ENCODE measurements at regions not wholly inside any gene's neighbourhood (a gene's known extent, or its start where the extent isn't known, plus 50 kb on each side); places are given as distances from the start of the nearest gene placed in this dataset.

DNA sequence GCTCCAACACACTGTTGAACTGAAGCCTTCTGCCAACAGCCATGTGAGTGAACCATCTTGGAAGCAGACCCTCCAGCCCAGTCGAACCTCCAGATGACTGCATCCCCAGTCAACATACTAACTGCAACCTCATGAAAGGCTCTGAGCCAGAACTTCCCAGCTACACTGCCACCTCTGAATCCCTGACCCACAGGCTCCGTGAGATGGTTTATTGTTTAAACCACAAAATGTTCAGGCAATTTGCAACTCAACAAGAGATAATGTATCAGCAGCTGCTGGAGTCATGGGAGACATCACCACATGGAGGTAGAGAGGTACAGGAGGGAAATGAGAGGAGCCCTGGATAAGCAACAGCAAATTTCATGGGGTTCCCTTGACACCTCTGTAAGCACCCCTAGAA, 266.4 kb upstream of the NBEA start:
- H3K27ac ChIP-seq: no peak overlapping the region
- TF ChIP-seq, protein P1, sequence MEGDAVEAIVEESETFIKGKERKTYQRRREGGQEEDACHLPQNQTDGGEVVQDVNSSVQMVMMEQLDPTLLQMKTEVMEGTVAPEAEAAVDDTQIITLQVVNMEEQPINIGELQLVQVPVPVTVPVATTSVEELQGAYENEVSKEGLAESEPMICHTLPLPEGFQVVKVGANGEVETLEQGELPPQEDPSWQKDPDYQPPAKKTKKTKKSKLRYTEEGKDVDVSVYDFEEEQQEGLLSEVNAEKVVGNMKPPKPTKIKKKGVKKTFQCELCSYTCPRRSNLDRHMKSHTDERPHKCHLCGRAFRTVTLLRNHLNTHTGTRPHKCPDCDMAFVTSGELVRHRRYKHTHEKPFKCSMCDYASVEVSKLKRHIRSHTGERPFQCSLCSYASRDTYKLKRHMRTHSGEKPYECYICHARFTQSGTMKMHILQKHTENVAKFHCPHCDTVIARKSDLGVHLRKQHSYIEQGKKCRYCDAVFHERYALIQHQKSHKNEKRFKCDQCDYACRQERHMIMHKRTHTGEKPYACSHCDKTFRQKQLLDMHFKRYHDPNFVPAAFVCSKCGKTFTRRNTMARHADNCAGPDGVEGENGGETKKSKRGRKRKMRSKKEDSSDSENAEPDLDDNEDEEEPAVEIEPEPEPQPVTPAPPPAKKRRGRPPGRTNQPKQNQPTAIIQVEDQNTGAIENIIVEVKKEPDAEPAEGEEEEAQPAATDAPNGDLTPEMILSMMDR (IDR thresholded peaks at IDR 0.05): no peak
- TF ChIP-seq POLR2AphosphoS5 (IDR thresholded peaks at IDR 0.05; ENCODE audit: insufficient read depth in 1 of 2, low read depth in 1 of 2): no peak
- no peaks in the 10 kb centered on the region for H3K27me3 ChIP-seq
- H3K9me3 ChIP-seq: no peaks in the 10 kb centered on the region
- peaks cover 12% of the 10 kb centered on the region for H3K4me1 ChIP-seq
- no peaks in the 10 kb centered on the region for H3K36me3 ChIP-seq
- DNase-seq (ENCODE audit: extremely low spot score in 2 of 2): no peak
- H3K4me3 ChIP-seq: no peak overlapping the region
- intact Hi-C loops (cut with DNase I): no loop called here

DNA sequence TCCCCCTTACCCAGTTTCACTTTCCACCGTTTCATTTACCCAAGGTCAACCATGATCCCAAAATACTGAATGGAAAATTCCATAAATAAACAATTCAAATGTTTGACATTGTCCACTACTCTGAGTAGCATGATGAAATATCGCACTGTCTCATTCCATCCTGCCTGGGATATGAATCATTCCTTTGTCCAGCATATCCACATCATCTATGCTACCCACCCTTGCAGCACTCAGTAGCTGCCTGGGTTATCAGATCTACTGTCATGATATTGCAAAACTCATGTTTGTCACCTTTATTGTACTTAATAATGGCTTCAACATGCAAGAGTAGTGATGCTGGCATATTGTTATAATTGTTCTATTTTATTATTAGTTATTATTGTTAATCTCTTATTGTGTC, 263.9 kb upstream of the NBEA start:
- H3K4me1 ChIP-seq: no peaks in the 10 kb centered on the region
- TF ChIP-seq POLR2A (IDR thresholded peaks at IDR 0.05) (no peak), POLR2AphosphoS5 (IDR thresholded peaks at IDR 0.05; ENCODE audit: insufficient read depth in 1 of 2, low read depth in 1 of 2) (no peak)
- TF ChIP-seq, protein P1 (IDR thresholded peaks at IDR 0.05): no peak
- no peak for DNase-seq (ENCODE audit: extremely low spot score in 2 of 2)
- H3K27me3 ChIP-seq: no peaks in the 10 kb centered on the region
- no peaks in the 10 kb centered on the region for H3K36me3 ChIP-seq
- intact Hi-C loops (cut with DNase I): no loop called here
- no peak overlapping the region for H3K27ac ChIP-seq
- H3K4me3 ChIP-seq: no peak overlapping the region
- no peaks in the 10 kb centered on the region for H3K9me3 ChIP-seq

DNA sequence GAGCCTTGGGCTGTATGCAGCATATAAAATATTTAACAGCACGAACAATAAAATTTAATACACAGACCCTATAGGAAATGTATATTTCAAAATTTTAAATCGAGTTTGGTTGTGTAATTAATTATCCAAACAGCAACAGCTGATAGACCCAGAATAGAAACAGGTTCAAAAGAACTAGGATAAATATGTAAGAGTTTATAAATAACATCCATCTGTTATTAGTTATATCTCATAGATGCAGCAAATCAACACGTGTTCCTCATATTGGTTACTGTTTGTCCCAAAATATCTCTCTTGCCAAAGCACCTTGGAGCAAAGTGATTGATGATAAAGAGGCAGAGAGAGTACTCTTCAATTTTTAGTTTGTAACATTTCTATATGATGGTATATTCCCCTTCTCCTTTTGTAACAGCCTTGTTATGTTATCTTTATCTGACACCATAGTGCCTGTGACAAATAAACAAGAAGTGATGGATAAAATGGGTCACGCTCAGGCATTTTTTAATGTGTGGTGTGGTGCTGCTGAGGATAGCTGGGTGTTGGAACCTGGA, 260.6 kb upstream of the NBEA start:
- Histone ChIP-seq H3K9me3 (no peaks in the 10 kb centered on the region), H3K4me3 (no peak overlapping the region), H3K4me1 (no peaks in the 10 kb centered on the region), H3K27me3 (no peaks in the 10 kb centered on the region), H3K36me3 (no peaks in the 10 kb centered on the region), H3K27ac (no peak overlapping the region)
- intact Hi-C loops (cut with DNase I): no loop called here
- TF ChIP-seq POLR2AphosphoS5 (IDR thresholded peaks at IDR 0.05; ENCODE audit: insufficient read depth in 1 of 2, low read depth in 1 of 2) (no peak), POLR2A (IDR thresholded peaks at IDR 0.05) (no peak)
- TF ChIP-seq, protein P1 (IDR thresholded peaks at IDR 0.05): no peak
- no peak for DNase-seq (ENCODE audit: extremely low spot score in 2 of 2)

DNA sequence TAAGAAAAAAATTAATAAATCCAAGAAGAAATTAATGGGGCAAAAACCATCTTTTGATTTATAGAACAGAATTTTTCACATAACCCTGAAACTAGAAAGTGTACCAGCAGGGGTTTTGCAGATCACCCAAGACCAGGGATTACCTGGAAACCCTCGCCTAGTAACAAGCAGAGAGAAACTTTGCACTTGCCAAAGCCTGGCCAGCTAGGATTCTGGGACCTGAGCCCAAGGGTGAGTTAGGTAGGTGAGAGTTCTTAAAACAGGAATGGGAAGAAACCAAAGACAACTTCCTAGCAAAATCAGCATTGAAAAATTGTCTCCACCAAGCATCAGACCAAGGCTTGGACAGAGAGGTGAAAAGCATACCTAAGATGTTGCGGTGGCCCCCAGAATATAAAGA, 247.0 kb upstream of the NBEA start:
- TF ChIP-seq, protein P1 (IDR thresholded peaks at IDR 0.05): no peak
- TF ChIP-seq POLR2AphosphoS5 (IDR thresholded peaks at IDR 0.05; ENCODE audit: insufficient read depth in 1 of 2, low read depth in 1 of 2) (no peak), POLR2A (IDR thresholded peaks at IDR 0.05) (no peak)
- no peak overlapping the region for H3K4me3 ChIP-seq
- no peaks in the 10 kb centered on the region for H3K4me1 ChIP-seq
- no peak overlapping the region for H3K27ac ChIP-seq
- no peaks in the 10 kb centered on the region for H3K27me3 ChIP-seq
- no peak for DNase-seq (ENCODE audit: extremely low spot score in 2 of 2)
- H3K36me3 ChIP-seq: no peaks in the 10 kb centered on the region
- intact Hi-C loops (cut with DNase I): no loop called here
- no peaks in the 10 kb centered on the region for H3K9me3 ChIP-seq

DNA sequence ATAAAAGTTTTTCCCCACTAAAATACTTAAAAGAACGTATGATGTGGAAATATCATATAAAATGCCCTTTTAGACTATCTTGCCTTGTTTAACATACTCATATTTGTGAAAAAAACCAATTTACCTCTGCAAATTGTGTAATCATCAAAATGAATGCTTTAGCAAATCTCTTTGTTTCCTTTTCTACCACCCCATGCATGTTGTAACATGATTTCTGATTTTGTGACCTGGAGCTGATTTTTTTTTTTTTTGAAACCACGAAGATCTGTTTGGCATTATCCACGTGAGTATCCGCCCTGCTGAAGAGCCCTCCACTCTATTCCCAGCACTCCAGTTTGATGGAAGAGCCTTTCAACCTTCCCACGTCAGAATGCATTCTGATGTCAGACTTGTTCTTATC, 245.8 kb upstream of the NBEA start:
- intact Hi-C loops (cut with DNase I): no loop called here
- Histone ChIP-seq H3K27ac (no peak overlapping the region), H3K36me3 (no peaks in the 10 kb centered on the region), H3K4me3 (no peak overlapping the region), H3K27me3 (no peaks in the 10 kb centered on the region), H3K4me1 (no peaks in the 10 kb centered on the region), H3K9me3 (no peaks in the 10 kb centered on the region)
- no peak for TF ChIP-seq POLR2A (IDR thresholded peaks at IDR 0.05)
- TF ChIP-seq POLR2AphosphoS5 (IDR thresholded peaks at IDR 0.05; ENCODE audit: insufficient read depth in 1 of 2, low read depth in 1 of 2): no peak
- TF ChIP-seq, protein P1 (IDR thresholded peaks at IDR 0.05): no peak
- no peak for DNase-seq (ENCODE audit: extremely low spot score in 2 of 2)

Measured in vagina (tissue), 2 donors.